Ishikawa (cell line): ENCODE measurements at regions not wholly inside any gene's neighbourhood (a gene's known extent, or its start where the extent isn't known, plus 50 kb on each side); places are given as distances from the start of the nearest gene placed in this dataset.

Experiments used
- CEBPB ChIP-seq: IDR thresholded peaks from 2 replicates; pipeline ENCODE4 v1.6.1; 2012
- CREB1 ChIP-seq: IDR thresholded peaks from 2 replicates; pipeline ENCODE4 v1.6.1; 2012; ENCODE audit warnings: low read depth
- EGR1 ChIP-seq: IDR thresholded peaks from 2 replicates; pipeline ENCODE4 v1.6.1; 2012
- EP300 ChIP-seq: IDR thresholded peaks from 2 replicates; pipeline ENCODE4 v1.6.1; 2012; ENCODE audit warnings: borderline replicate concordance
- FOXM1 ChIP-seq: IDR thresholded peaks from 2 replicates; pipeline ENCODE4 v1.6.1; 2012; ENCODE audit warnings: low read depth, borderline replicate concordance
- MAX ChIP-seq: IDR thresholded peaks from 2 replicates; pipeline ENCODE4 v1.6.1; 2012
- NFIC ChIP-seq: IDR thresholded peaks from 2 replicates; pipeline ENCODE4 v1.6.1; 2012
- RAD21 ChIP-seq: IDR thresholded peaks from 2 replicates; pipeline ENCODE4 v1.6.1; 2012; ENCODE audit warnings: low read depth
- REST ChIP-seq: IDR thresholded peaks from 2 replicates; pipeline ENCODE4 v1.6.1; 2012; ENCODE audit warnings: low read depth, mild to moderate bottlenecking
- TAF1 ChIP-seq: IDR thresholded peaks from 2 replicates; pipeline ENCODE4 v1.6.1; 2012; ENCODE audit warnings: low read depth, mild to moderate bottlenecking
- TCF12 ChIP-seq: IDR thresholded peaks from 2 replicates; pipeline ENCODE4 v1.6.1; 2012; ENCODE audit warnings: low read depth
- TEAD4 ChIP-seq: IDR thresholded peaks from 2 replicates; pipeline ENCODE4 v1.6.1; 2012
- USF1 ChIP-seq: IDR thresholded peaks from 2 replicates; pipeline ENCODE4 v1.6.1; 2012
- YY1 ChIP-seq: IDR thresholded peaks from 2 replicates; pipeline ENCODE4 v1.6.1; 2012; ENCODE audit warnings: low read depth
- ZBTB7A ChIP-seq: IDR thresholded peaks from 2 replicates; pipeline ENCODE4 v1.6.1; 2012; ENCODE audit warnings: low read depth

- TF ChIP-seq CREB1 (no peak), ZBTB7A (no peak), YY1 (no peak), CEBPB (no peak), USF1 (no peak), MAX (no peak), REST (no peak), EGR1 (no peak), TEAD4 (no peak), TAF1 (no peak), NFIC (no peak), EP300 (no peak), FOXM1 (no peak)
These were observed 1272.1 kb downstream of the EPHA7 start for GRCh38 chr6:92147246-92147645.

GRCh38 chr6:92139601-92140000, 1279.8 kb downstream of the EPHA7 start:
- TF ChIP-seq FOXM1 (no peak), MAX (no peak)

GRCh38 chr6:92132957-92133356, 1286.4 kb downstream of the EPHA7 start:
- TF ChIP-seq CEBPB, result no peak
- no peak for TF ChIP-seq ZBTB7A
- no peak for TF ChIP-seq EP300
- no peak for TF ChIP-seq TAF1
- no peak for TF ChIP-seq EGR1
- no peak for TF ChIP-seq TCF12
- TF ChIP-seq MAX, result no peak
- no peak for TF ChIP-seq NFIC
- TF ChIP-seq REST, result no peak
- TF ChIP-seq USF1, result no peak
- TF ChIP-seq CREB1, result no peak
- TF ChIP-seq TEAD4, result no peak
- TF ChIP-seq YY1, result no peak
- no peak for TF ChIP-seq FOXM1
- TF ChIP-seq RAD21, result no peak

GRCh38 chr6:92132457-92132856, 1286.9 kb downstream of the EPHA7 start:
- TF ChIP-seq NFIC, result no peak
- TF ChIP-seq TCF12, result no peak
- TF ChIP-seq MAX, result no peak
- TF ChIP-seq REST, result no peak
- no peak for TF ChIP-seq TEAD4
- TF ChIP-seq CREB1, result no peak
- no peak for TF ChIP-seq EP300
- TF ChIP-seq FOXM1, result no peak
- TF ChIP-seq CEBPB, result no peak
- TF ChIP-seq RAD21, result no peak
- TF ChIP-seq USF1, result no peak
- no peak for TF ChIP-seq EGR1
- TF ChIP-seq TAF1, result no peak
- TF ChIP-seq ZBTB7A, result no peak
- TF ChIP-seq YY1, result no peak
